ENCODE measurements at regions not wholly inside any gene's neighbourhood (a gene's known extent, or its start where the extent isn't known, plus 50 kb on each side); places are given as distances from the start of the nearest gene placed in this dataset.

GRCh38 chr17:27403480-27404005 is 52.7 kb upstream of the KSR1 start:
- TF ChIP-seq, protein P1, sequence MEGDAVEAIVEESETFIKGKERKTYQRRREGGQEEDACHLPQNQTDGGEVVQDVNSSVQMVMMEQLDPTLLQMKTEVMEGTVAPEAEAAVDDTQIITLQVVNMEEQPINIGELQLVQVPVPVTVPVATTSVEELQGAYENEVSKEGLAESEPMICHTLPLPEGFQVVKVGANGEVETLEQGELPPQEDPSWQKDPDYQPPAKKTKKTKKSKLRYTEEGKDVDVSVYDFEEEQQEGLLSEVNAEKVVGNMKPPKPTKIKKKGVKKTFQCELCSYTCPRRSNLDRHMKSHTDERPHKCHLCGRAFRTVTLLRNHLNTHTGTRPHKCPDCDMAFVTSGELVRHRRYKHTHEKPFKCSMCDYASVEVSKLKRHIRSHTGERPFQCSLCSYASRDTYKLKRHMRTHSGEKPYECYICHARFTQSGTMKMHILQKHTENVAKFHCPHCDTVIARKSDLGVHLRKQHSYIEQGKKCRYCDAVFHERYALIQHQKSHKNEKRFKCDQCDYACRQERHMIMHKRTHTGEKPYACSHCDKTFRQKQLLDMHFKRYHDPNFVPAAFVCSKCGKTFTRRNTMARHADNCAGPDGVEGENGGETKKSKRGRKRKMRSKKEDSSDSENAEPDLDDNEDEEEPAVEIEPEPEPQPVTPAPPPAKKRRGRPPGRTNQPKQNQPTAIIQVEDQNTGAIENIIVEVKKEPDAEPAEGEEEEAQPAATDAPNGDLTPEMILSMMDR (IDR thresholded peaks at IDR 0.05 in 2 of 3, conservative IDR thresholded peaks at IDR 0.05 in 1 of 3; ENCODE audit: borderline replicate concordance in 1 of 3, insufficient read depth in 1 of 3, low read depth in 2 of 3, low read length in 2 of 3): no peak
- TF ChIP-seq POLR2A (IDR thresholded peaks at IDR 0.05; ENCODE audit: borderline replicate concordance, extremely low read depth, insufficient read depth, insufficient read length) (no peak), EGR1 (IDR thresholded peaks at IDR 0.05; ENCODE audit: low read depth) (no peak), ELF1 (IDR thresholded peaks at IDR 0.05; ENCODE audit: borderline replicate concordance, low read depth) (no peak), EZH2 (IDR thresholded peaks at IDR 0.05) (no peak), REST (IDR thresholded peaks at IDR 0.05; ENCODE audit: low read depth) (no peak), SP1 (IDR thresholded peaks at IDR 0.05; ENCODE audit: low read depth) (no peak), POLR2AphosphoS5 (IDR thresholded peaks at IDR 0.05; ENCODE audit: low read depth, low read length) (no peak), CEBPB (IDR thresholded peaks at IDR 0.05; ENCODE audit: low read depth) (no peak), ZNF274 (IDR thresholded peaks at IDR 0.05; ENCODE audit: low read depth, low read length) (no peak), ATF3 (IDR thresholded peaks at IDR 0.05) (no peak), JUND (IDR thresholded peaks at IDR 0.05) (no peak), CBX3 (IDR thresholded peaks at IDR 0.05; ENCODE audit: low read depth) (no peak)
- TF ChIP-seq, protein P2, sequence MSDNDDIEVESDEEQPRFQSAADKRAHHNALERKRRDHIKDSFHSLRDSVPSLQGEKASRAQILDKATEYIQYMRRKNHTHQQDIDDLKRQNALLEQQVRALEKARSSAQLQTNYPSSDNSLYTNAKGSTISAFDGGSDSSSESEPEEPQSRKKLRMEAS (IDR thresholded peaks at IDR 0.05): no peak

Data from HCT116 (cell line).